GM23338 (cell line): ENCODE measurements at regions not wholly inside any gene's neighbourhood (a gene's known extent, or its start where the extent isn't known, plus 50 kb on each side); places are given as distances from the start of the nearest gene placed in this dataset.

Source experiments
- CREB1 ChIP-seq: fragments of 250-450 bp; sonication (Bioruptor Pico); IDR thresholded peaks from 2 replicates; pipeline ENCODE4 v1.5.0; 2020; ENCODE audit warnings: low read depth, mild to moderate bottlenecking, moderate library complexity
- CTCF ChIP-seq, 2 experiments: fragments of 200-600 bp in 1 of 2; sonication (generic) in 1 of 2; conservative IDR thresholded peaks; 2 replicates each; pipeline versions ENCODE4 v1.5.1 to v1.6.1; 2016 to 2017; ENCODE audit warnings: antibody characterized with exemption in 2 of 2, low read depth in 2 of 2, mild to moderate bottlenecking in 2 of 2, moderate library complexity in 1 of 2
- ETS1 ChIP-seq: IDR thresholded peaks from 2 replicates; pipeline ENCODE4 v1.6.1; 2016; ENCODE audit warnings: antibody characterized with exemption
- EZH2 ChIP-seq: fragments of 200-600 bp; sonication (generic); IDR thresholded peaks from one replicate; pipeline ENCODE4 v1.8.0; 2017; ENCODE audit warnings: antibody characterized with exemption, mild to moderate bottlenecking, low read depth; ENCODE audit not compliant: unreplicated experiment
- EZH2phosphoT487 ChIP-seq: fragments of 200-600 bp; sonication (generic); IDR thresholded peaks from one replicate; pipeline ENCODE4 v1.8.1; 2018; ENCODE audit warnings: antibody characterized with exemption; ENCODE audit not compliant: unreplicated experiment
- JUNB ChIP-seq: IDR thresholded peaks from one replicate; pipeline ENCODE4 v1.6.1; 2016; ENCODE audit warnings: antibody characterized with exemption; ENCODE audit not compliant: unreplicated experiment
- NANOG ChIP-seq: IDR thresholded peaks from 2 replicates; pipeline ENCODE4 v1.6.1; 2016; ENCODE audit warnings: antibody characterized with exemption, borderline replicate concordance
- POLR2AphosphoS5 ChIP-seq: IDR thresholded peaks from 2 replicates; pipeline ENCODE4 v1.6.1; 2016; ENCODE audit warnings: antibody characterized with exemption, low read depth
- REST ChIP-seq: IDR thresholded peaks from one replicate; pipeline ENCODE4 v1.6.1; 2018; ENCODE audit warnings: antibody characterized with exemption; ENCODE audit not compliant: unreplicated experiment
- ZNF462 ChIP-seq: fragments of 250-450 bp; sonication (Bioruptor Pico); IDR thresholded peaks from 2 replicates; pipeline ENCODE4 v1.5.0; 2020; ENCODE audit warnings: mild to moderate bottlenecking, moderate library complexity

- TF ChIP-seq EZH2 = no peak
- no peak for TF ChIP-seq EZH2phosphoT487
- TF ChIP-seq CTCF (conservative IDR thresholded peaks at IDR 0.05; ENCODE audit: low read depth in 2 of 2) = no peak
- TF ChIP-seq JUNB = no peak
- no peak for TF ChIP-seq REST
- no peak for TF ChIP-seq NANOG
- no peak for TF ChIP-seq ZNF462 (CRISPR knock-in tag)
- no peak for TF ChIP-seq POLR2AphosphoS5
- no peak for TF ChIP-seq CREB1 (CRISPR knock-in tag)
- TF ChIP-seq ETS1 = no peak
Measured at GRCh38 chrX:80120335-80120734, 105.8 kb downstream of the TBX22 start.
